ENCODE measurements at regions not wholly inside any gene's neighbourhood (a gene's known extent, or its start where the extent isn't known, plus 50 kb on each side); places are given as distances from the start of the nearest gene placed in this dataset.

DNA sequence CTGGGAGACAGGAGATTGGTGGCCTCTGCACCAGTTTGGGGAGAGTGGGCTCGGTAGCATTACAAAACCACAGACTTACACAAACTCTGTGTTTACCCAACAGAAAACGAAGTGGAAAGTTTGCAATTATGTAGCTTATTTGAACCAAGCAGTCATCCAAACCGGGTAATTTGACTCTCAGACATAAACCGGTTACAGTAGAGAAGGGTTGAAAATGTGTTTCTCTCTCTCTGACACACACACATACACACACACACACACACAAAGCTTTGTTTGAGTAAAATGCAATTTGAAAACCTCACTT, 97.1 kb upstream of the ZNF608 start:
- no peak for DNase-seq (ENCODE audit: low spot score)
- in situ Hi-C loops (cut with MboI; ENCODE audit: low sequenced_read_pairs, unreplicated experiment): no loop called here
- TF ChIP-seq, protein P1, sequence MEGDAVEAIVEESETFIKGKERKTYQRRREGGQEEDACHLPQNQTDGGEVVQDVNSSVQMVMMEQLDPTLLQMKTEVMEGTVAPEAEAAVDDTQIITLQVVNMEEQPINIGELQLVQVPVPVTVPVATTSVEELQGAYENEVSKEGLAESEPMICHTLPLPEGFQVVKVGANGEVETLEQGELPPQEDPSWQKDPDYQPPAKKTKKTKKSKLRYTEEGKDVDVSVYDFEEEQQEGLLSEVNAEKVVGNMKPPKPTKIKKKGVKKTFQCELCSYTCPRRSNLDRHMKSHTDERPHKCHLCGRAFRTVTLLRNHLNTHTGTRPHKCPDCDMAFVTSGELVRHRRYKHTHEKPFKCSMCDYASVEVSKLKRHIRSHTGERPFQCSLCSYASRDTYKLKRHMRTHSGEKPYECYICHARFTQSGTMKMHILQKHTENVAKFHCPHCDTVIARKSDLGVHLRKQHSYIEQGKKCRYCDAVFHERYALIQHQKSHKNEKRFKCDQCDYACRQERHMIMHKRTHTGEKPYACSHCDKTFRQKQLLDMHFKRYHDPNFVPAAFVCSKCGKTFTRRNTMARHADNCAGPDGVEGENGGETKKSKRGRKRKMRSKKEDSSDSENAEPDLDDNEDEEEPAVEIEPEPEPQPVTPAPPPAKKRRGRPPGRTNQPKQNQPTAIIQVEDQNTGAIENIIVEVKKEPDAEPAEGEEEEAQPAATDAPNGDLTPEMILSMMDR (IDR thresholded peaks at IDR 0.05; ENCODE audit: borderline replicate concordance, control extremely low read depth, extremely low read depth, insufficient read depth, missing control alignments): no peak

DNA sequence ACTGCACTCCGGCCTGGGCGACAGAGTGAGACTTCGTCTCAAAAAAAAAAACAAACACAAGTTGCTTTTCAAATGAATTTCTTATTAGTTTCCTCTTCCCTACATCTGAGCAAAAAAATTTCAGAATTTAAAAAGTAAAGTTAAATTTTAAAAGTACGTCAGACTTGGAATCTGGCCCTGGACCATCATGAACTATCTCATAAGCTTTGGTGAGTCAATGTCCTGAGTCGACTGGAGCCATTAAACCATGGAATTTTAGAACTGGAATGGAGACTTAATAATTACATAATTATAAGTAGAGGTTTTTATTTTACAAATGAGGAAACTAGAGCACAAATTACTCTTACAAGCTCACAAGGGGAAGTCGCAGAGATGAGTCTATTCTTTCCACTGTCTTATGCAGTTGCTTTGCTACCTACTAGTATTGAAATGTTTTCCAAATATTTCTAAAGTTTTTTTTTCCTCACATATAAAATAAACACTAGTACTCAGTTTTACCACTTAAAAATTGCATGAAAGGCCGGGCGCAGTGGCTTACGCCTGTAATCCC, 98.0 kb upstream of the ZNF608 start:
- DNase-seq (ENCODE audit: low spot score): no peak
- in situ Hi-C loops (cut with MboI; ENCODE audit: low sequenced_read_pairs, unreplicated experiment): no loop called here
- TF ChIP-seq, protein P1 (IDR thresholded peaks at IDR 0.05; ENCODE audit: borderline replicate concordance, control extremely low read depth, extremely low read depth, insufficient read depth, missing control alignments): no peak

DNA sequence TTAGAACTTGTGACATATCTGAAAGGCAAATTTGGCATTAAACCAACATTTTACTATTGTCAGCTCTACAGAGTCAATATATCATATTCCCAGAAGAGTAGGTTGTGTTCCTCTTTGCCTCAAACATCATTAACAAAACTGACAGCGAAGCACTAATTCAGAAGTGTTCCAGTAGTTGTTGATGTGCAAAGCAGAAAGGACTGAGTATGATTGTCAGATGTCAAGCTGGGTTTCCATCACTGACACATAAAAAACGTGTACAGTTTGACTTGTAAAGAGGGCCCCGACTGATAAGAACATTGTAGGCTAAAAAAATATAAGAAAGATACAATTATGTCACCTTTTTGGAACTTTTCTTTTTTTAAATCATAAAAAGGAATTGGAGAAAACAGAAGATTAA, 101.5 kb upstream of the ZNF608 start:
- TF ChIP-seq, protein P1 (IDR thresholded peaks at IDR 0.05; ENCODE audit: borderline replicate concordance, control extremely low read depth, extremely low read depth, insufficient read depth, missing control alignments): no peak
- in situ Hi-C loops (cut with MboI; ENCODE audit: low sequenced_read_pairs, unreplicated experiment): no loop called here
- DNase-seq (ENCODE audit: low spot score): no peak

DNA sequence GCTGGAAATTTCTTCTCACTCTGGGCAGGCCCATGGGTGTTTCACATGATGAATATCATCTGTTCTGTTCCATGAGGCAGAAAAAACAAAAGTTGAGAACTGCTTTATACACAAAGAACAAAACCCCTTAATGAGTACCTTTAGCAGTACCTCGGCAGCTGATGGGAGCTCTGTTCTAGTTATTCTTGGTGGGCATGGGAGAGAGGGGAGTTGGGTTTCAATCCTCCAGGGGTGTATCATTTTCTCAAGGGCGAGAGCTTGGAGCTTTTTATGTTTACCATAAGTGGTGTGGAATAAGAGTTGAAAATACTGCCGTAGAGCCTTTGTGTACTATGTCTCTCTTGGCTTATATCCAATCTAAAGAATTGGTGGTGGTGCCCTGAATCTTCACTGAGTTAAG, 103.3 kb upstream of the ZNF608 start:
- in situ Hi-C loops (cut with MboI; ENCODE audit: low sequenced_read_pairs, unreplicated experiment): no loop called here
- no peak for DNase-seq (ENCODE audit: low spot score)
- TF ChIP-seq, protein P1 (IDR thresholded peaks at IDR 0.05; ENCODE audit: borderline replicate concordance, control extremely low read depth, extremely low read depth, insufficient read depth, missing control alignments): no peak

DNA sequence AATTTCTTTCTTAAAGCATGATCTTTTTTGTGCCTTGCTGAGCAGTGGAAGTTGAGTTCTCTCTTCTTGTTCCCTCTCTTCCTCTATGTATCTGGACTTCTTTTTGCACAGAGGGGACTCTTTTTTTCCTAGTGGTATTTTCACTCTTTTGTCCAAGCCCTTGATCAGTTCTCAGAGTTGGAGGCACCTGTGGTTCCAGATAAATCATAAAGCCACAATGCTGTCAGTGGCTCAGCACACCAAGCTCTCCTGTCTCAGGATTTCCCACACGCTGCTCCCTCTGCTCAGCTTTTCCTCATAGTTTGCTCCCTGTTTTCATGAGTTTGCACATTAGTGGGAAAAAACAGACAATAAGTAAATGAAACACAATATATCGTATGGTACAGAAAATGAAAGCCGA, 110.3 kb upstream of the ZNF608 start:
- in situ Hi-C loops (cut with MboI; ENCODE audit: low sequenced_read_pairs, unreplicated experiment): no loop called here
- TF ChIP-seq, protein P1 (IDR thresholded peaks at IDR 0.05; ENCODE audit: borderline replicate concordance, control extremely low read depth, extremely low read depth, insufficient read depth, missing control alignments): no peak
- no peak for DNase-seq (ENCODE audit: low spot score)

DNA sequence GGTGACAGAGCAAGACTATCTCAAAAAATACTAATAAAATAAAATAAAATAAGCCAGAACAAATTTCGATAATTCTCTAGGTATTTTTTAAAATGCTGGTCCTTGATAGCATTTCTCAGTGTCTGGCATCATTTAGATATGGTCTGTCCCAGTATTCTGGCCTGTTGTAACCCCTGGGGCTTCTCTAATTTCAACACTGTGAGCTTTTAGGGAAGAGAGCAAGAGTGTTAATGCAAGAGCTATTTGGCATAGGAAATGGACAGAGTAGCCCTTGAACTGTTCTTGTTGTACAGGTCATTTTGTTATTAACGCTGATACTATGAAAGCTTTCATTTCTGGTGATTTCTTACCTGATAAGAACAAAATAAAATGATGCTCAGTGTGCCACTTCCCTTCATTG, 112.2 kb upstream of the ZNF608 start:
- DNase-seq (ENCODE audit: low spot score): no peak
- in situ Hi-C loops (cut with MboI; ENCODE audit: low sequenced_read_pairs, unreplicated experiment): no loop called here
- TF ChIP-seq, protein P1 (IDR thresholded peaks at IDR 0.05; ENCODE audit: borderline replicate concordance, control extremely low read depth, extremely low read depth, insufficient read depth, missing control alignments): no peak

DNA sequence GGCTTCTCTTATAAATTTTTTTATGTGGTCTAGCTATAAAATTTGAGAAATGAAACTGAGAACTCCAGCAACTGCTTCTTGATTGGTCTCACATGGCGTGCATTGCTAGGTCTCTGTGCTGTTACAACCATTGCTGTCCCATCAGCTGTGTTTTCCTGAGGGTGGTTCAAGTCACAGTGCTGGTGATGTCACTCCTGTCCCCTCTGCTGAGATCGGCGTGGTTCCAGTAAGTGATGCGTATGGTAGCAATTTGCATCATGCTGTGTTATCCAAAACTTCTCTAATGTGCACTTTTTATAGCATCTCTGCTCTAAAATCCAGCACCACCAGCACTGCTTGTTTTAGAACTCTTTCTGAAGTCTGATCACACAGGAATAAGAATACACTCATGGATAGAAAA, 112.6 kb upstream of the ZNF608 start:
- in situ Hi-C loops (cut with MboI; ENCODE audit: low sequenced_read_pairs, unreplicated experiment): no loop called here
- TF ChIP-seq, protein P1 (IDR thresholded peaks at IDR 0.05; ENCODE audit: borderline replicate concordance, control extremely low read depth, extremely low read depth, insufficient read depth, missing control alignments): no peak
- no peak for DNase-seq (ENCODE audit: low spot score)

All from GM13976 (cell line).